ENCODE measurements at regions not wholly inside any gene's neighbourhood (a gene's known extent, or its start where the extent isn't known, plus 50 kb on each side); places are given as distances from the start of the nearest gene placed in this dataset.

GRCh38 chr1:22363403-22364325 lies 88.0 kb upstream of the ZBTB40 start:
- BruUV-seq (replicated peaks), result no TSS peak
- Histone ChIP-seq H3K9me3 (ENCODE audit: insufficient read depth, low read depth) (no peaks in the 10 kb centered on the region), H2AFZ (no peak overlapping the region), H3K79me2 (ENCODE audit: low read depth) (no peaks in the 10 kb centered on the region), H4K20me1 (ENCODE audit: insufficient read depth) (no peaks in the 10 kb centered on the region), H3K27me3 (ENCODE audit: insufficient read depth, low read depth) (peaks cover 28% of the 10 kb centered on the region), H3K36me3 (ENCODE audit: low read depth) (no peaks in the 10 kb centered on the region), H3F3A (ENCODE audit: insufficient read depth, low read depth) (no peaks in the 10 kb centered on the region), H3K9me2 (ENCODE audit: insufficient read depth) (no peaks in the 10 kb centered on the region), H3K4me3 (no peak overlapping the region), H3K4me2 (no peak overlapping the region), H3K27ac (no peak overlapping the region), H3K4me1 (replicated peaks; ENCODE audit: insufficient read depth) (no peaks in the 10 kb centered on the region)
- intact Hi-C loops (cut with micrococcal nuclease; ENCODE audit: unreplicated experiment), result no loop called here
- ChIA-PET CTCF (no interaction called here), POLR2A (ENCODE audit: unreplicated experiment) (no interaction called here)
- TF ChIP-seq EZH2 (IDR thresholded peaks at IDR 0.05; ENCODE audit: low read depth), result no peak
- TF ChIP-seq CTCF (conservative IDR thresholded peaks at IDR 0.05), result no peak
- DNase-seq, result no peak

GRCh38 chr1:22364326-22364650 lies 87.4 kb upstream of the ZBTB40 start:
- no peaks in the 10 kb centered on the region for H3K36me3 ChIP-seq (ENCODE audit: low read depth)
- TF ChIP-seq EZH2 (IDR thresholded peaks at IDR 0.05; ENCODE audit: low read depth) (no peak), CTCF (conservative IDR thresholded peaks at IDR 0.05) (no peak)
- no peaks in the 10 kb centered on the region for H3K4me1 ChIP-seq (replicated peaks; ENCODE audit: insufficient read depth)
- H3K4me2 ChIP-seq, result no peak overlapping the region
- no TSS peak for BruUV-seq (replicated peaks)
- no peak overlapping the region for H2AFZ ChIP-seq
- no peaks in the 10 kb centered on the region for H3K79me2 ChIP-seq (ENCODE audit: low read depth)
- peaks cover 32% of the 10 kb centered on the region for H3K27me3 ChIP-seq (ENCODE audit: insufficient read depth, low read depth)
- H3K9me2 ChIP-seq (ENCODE audit: insufficient read depth), result no peaks in the 10 kb centered on the region
- ChIA-PET CTCF (no interaction called here), POLR2A (ENCODE audit: unreplicated experiment) (no interaction called here)
- intact Hi-C loops (cut with micrococcal nuclease; ENCODE audit: unreplicated experiment), result no loop called here
- H3K27ac ChIP-seq, result no peak overlapping the region
- no peak overlapping the region for H3K4me3 ChIP-seq
- DNase-seq, result no peak
- H4K20me1 ChIP-seq (ENCODE audit: insufficient read depth), result no peaks in the 10 kb centered on the region
- no peaks in the 10 kb centered on the region for H3F3A ChIP-seq (ENCODE audit: insufficient read depth, low read depth)
- H3K9me3 ChIP-seq (ENCODE audit: insufficient read depth, low read depth), result no peaks in the 10 kb centered on the region

- ChIA-PET POLR2A (ENCODE audit: unreplicated experiment) (no interaction called here), CTCF (no interaction called here)
- Histone ChIP-seq H3K27me3 (ENCODE audit: insufficient read depth, low read depth) (peaks cover 36% of the 10 kb centered on the region), H3K27ac (no peak overlapping the region), H3K4me3 (no peak overlapping the region), H3K79me2 (ENCODE audit: low read depth) (no peaks in the 10 kb centered on the region), H3K9me2 (ENCODE audit: insufficient read depth) (no peaks in the 10 kb centered on the region), H4K20me1 (ENCODE audit: insufficient read depth) (no peaks in the 10 kb centered on the region), H3K9me3 (ENCODE audit: insufficient read depth, low read depth) (no peaks in the 10 kb centered on the region), H2AFZ (no peak overlapping the region), H3K4me1 (replicated peaks; ENCODE audit: insufficient read depth) (no peaks in the 10 kb centered on the region), H3K4me2 (no peak overlapping the region), H3F3A (ENCODE audit: insufficient read depth, low read depth) (no peaks in the 10 kb centered on the region), H3K36me3 (ENCODE audit: low read depth) (no peaks in the 10 kb centered on the region)
- TF ChIP-seq CTCF (conservative IDR thresholded peaks at IDR 0.05), result no peak
- TF ChIP-seq EZH2 (IDR thresholded peaks at IDR 0.05; ENCODE audit: low read depth), result no peak
- DNase-seq, result no peak
- intact Hi-C loops (cut with micrococcal nuclease; ENCODE audit: unreplicated experiment), result no loop called here
- BruUV-seq (replicated peaks), result no TSS peak
Observed at GRCh38 chr1:22364764-22365163, 86.9 kb upstream of the ZBTB40 start.

Data from PC-9 (cell line).